GM21737 (cell line): ENCODE measurements at regions not wholly inside any gene's neighbourhood (a gene's known extent, or its start where the extent isn't known, plus 50 kb on each side); places are given as distances from the start of the nearest gene placed in this dataset.
"Not testable (repeated sequence)": the region's sequence is repeated elsewhere in the genome, so short reads cannot be mapped to it uniquely, and the experiment has no call there.

Experiments used
- ATAC-seq: cut with Tn5 transposase; IDR thresholded peaks from one replicate; pipeline ENCODE4 v1.9.1; 2021; ENCODE audit warnings: mild to moderate bottlenecking, moderate library complexity; ENCODE audit not compliant: unreplicated experiment

DNA sequence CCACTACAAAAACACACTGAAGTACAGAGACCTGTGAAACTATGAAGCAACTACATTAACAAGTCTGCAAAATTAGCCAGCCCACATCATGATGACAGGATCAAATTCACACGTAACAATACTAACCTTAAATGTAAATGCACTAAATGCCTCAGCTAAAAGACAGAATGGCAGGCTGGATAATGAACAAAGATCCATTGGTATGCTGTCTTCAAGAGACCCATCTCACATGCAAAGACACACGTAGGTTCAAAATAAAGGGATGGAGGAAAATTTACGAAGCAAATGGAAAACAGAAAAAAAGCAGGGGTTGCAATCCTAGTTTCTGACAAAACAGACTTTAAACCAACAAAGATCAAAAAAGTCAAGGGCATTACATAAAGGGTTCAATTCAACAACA lies 120.1 kb upstream of the OSTN start:
- not testable (repeated sequence) for ATAC-seq

- ATAC-seq = no peak
Observed at GRCh38 chr3:191076903-191077552, 122.0 kb upstream of the OSTN start.

DNA sequence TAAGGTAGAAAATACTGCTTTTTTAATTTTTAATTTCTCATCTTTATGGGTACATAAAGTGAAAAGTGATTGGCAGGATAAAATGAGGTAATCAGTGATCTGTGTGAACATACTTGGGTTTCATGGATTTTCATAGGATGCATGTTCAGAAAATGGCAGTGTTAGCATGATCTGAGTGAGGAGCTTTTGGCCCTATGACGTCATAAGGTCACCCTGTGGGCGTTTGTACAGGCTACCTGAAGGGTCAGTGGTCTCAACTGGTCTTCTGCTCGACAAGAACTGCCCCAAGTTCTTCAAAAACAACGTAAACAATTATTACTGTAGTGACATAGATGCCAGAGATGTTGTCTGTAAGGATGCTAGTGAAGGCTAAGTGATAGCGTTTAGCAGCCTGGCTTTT lies 124.5 kb upstream of the OSTN start:
- no peak for ATAC-seq

GRCh38 chr3:191070762-191071403 lies 128.2 kb upstream of the OSTN start:
- no peak for ATAC-seq

DNA sequence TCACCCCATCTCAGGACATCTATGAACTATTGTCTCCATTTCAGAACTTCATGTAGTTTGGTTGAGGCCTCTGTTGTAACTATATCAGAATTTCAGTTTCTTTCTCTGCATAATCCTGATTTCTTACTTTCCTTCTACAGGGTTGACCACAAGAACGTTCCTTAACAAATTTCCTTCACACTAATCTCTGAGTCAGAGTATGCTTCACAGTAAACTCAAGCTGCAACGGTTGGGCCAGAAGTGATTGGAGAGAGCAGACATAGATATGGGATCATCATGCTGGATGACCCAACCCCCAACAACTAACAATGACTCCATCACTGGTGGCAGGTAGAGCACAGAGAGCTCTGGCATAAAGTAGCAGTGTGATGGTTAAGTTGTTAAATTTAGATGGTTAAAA lies 128.8 kb upstream of the OSTN start:
- ATAC-seq = no peak

DNA sequence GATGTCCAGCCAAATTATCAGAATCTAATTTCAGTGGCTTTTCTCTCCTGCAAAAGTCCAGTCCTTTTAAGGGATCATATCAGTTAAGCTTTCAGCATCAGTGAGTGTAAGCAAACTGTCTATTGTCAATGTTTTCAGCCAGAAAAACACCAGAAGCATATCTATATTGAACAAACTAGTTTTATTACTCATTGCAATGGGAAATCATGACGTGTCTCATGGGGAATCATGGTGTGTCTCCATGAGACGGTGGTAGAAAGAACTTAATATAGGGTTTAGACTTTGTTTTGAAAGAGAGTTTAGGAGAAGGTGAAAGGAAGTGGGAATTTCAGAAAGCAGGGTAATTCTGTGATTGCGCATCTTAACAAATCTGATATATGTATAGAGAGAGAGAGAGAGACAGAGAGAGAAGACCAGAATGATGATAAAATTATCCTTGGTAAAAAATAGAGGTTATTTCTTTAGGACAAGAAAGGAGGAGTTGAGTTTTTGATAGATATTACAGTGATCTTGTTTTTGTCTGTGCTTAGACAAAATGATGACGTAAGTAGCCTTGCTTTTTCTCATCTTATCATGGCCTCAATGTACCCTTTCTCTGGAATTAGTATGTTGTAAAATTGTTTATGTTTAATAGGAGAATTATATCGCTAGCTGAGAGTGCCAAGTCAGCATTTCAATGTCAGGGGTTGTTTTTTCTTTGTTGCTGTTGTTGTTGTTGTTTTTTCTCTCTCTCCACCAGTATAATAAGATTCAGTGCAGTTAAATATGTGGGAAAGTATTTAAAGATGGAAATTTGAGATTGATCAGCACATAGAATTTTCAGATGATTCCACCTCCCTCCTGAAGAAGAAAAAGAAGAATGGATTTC lies 129.9 kb upstream of the OSTN start:
- ATAC-seq = no peak

- no peak for ATAC-seq
Observed at GRCh38 chr3:191066669-191067068, 132.4 kb upstream of the OSTN start.

- ATAC-seq = no peak
Observed at GRCh38 chr3:191065181-191065805, 133.7 kb upstream of the OSTN start.

DNA sequence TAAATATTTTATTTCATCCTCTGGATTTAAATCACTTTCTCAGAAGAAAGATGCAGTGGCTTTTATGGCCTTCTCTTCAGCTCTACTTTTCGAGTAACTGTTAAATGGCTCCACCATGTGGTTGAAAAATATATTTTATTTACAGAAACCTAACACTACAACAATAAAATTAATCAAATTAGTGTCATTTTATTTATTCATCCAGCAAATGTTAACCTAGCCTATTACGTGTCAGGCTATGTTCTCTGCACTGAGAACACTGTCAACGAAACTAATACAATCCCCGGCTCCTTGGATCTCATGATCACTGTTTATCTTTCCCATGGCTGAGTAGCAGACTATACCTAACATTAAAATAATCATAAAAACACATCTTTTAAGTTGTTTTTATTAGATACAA lies 148.0 kb upstream of the OSTN start:
- ATAC-seq = no peak

DNA sequence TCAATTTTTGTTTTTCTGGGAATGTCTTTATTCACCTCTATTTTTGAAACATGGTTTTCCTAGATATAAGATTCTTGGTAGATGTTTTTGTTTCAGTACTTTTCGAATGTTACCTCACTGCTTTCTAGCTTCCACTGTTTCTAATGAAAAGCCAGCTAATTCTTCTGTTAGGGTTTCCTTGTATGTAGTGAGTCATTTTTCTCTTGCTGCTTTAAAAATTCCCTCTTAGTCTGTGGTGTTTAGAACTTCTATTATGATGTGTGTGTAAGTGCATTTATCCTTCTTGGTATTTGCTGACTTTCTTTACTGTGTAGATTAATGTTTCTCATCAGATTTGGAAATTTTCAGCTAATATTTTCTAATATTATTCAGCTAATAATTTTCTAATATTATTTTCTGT lies 151.1 kb upstream of the OSTN start:
- no peak for ATAC-seq

GRCh38 chr3:191030929-191031328 lies 168.1 kb upstream of the OSTN start:
- no peak for ATAC-seq

DNA sequence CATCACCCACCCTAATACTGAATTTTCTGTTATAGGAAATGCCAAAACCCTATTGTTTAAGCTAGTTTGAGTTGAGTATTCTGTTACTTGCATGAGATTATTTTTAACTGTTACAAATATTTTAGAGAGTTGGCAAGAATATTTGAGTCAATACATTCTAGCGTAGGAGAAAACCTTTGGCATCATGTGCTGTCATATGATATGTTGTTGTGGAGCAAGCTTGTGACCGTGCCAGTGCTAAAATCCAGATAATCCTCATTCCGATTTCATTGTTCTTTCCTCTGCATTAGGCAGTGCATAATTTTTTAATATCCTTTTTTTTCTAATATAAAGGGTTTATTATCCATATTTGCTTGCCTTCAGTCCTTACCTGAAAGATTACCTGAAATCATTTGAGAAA lies 168.0 kb upstream of the GMNC start:
- no peak for ATAC-seq

GRCh38 chr3:191026746-191027145 lies 164.3 kb upstream of the GMNC start:
- ATAC-seq = no peak

- no peak for ATAC-seq
Observed at GRCh38 chr3:191020730-191021396, 158.4 kb upstream of the GMNC start.

DNA sequence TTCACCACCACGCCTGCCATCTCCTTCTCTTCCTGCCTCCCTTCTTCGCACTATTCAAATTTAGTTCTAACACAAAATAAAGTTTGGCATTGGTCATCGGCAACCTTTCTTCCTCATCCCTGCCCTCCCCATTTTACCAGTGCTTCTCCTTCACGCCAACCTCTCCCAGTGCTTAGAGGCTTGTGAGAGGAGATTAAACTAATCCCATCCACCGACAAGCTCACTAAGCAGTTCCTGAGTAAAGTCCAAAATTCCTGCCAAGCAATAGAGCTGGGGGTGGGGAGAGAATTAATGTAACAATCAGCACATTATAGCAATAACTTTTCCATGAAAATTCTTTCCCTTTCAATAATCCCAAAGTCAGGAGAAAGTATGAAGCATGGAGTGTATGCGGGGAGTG lies 157.4 kb upstream of the GMNC start:
- no peak for ATAC-seq

DNA sequence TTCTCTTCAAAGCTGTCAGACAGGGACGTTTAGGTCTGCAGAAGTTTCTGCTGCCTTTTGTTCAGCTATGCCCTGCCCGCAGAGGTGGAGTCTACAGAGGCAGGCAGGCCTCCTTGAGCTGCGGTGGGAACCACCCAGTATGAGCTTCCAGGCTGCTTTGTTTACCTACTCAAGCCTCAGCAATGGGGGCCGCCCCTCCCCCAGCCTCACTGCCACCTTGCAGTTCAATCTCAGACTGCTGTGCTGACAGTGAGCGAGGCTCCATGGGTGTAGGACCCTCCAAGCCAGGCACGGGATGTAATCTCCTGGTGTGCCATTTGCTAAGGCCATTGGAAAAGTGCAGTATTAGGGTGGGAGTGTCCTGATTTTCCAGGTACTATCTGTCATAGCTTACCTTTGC lies 153.5 kb upstream of the GMNC start:
- ATAC-seq = not testable (repeated sequence)

DNA sequence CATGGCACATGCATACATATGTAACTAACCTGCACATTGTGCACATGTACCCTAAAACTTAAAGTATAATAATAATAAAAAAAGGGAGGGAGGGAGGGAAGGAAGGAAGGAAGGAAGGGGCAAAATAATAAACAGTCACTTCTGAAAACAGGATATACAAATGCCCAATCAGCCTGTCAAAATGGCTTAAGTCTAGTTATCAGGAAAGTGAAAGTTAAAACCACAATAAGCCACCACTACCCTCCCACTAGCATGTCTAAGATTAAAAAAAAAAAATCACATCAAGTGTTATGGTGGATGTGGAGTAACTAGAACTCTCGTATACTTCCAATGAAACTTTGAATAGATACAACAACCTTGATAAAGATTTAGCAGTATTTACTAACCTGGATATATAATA lies 145.6 kb upstream of the GMNC start:
- ATAC-seq = no peak

DNA sequence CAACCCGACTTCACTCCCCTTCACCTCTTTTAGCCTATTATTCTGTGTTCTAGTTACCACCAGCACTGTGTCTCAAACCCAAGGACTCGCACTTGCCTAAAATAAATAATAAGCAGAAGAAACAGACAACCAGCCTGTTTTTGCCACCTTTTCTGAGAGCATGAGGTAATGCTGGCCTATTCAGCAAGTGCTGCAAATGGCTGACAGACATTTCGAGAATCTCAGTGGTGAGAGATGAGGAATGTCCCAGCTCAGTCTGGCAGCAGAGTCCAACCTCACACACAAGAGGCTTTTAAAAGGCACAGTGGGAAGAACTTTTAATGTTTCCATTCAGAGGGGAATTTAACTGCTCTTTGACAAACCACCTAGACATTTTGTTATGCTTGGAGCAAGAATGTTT lies 143.3 kb upstream of the GMNC start:
- no peak for ATAC-seq

DNA sequence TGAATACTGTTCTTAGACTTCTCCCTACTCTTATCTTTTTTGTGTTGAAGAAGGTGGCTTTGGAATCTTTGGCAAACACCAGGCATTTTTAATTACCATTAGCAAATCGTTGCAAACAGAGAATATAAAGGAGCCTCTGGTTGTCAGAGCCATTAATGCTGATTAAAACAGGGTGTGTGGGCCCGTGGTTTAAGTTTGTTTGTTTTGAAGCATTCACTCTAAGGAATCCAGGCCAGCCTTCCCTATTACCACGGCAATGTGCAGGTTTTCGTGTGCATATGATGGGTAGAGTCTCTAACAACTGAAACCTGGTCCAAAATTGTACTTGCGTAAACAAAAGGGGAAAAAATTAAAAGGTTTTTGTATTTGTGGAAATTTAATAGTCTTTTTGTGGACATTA lies 141.2 kb upstream of the GMNC start:
- no peak for ATAC-seq

DNA sequence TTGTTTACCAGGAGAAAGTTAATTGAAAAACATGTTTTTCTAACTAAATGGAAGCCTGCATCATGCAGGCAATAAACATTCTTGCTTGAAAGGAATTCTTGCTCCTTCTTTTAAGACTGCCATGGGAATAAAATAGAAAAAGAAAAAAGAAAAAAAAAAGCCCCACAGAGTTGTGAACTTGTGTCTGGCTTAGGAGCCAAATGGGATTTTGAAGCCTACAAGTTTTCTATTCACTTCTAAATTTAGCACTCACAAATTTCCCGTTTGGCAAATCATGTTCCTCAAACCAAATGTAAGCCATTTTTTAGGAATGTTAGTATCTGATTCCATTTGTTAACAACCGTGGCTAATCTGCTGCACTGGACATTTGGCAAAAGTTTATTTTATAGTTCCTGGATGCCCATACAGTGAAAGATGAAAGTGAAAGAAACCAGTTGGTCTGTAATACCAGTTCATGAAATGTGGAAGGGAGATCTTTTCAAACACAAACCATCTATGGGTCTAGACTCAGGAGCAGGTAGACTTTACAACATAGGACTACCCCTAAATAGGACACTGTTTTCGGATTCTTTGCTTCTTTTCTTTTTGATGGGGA lies 133.8 kb upstream of the GMNC start:
- no peak for ATAC-seq

DNA sequence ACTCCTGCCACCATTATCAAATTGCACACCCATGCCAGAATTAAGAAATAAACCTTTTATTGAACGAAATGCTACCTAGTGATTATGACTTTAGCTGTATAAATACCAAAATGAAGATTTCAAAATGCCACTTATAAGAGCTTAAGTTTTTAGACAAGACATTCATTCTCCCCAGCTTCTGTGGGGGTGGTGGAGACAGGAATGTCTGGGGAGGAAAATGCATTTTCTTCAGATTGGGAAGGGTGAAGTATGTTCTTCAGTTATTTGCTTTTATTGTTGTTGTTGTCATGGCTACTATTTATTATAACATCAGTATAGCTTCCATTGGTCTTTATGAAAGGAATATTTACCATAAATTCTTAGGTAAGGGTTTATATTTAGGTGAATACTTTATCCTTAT lies 132.7 kb upstream of the GMNC start:
- no peak for ATAC-seq
